SKM-1 (cell line): ENCODE measurements at regions not wholly inside any gene's neighbourhood (a gene's known extent, or its start where the extent isn't known, plus 50 kb on each side); places are given as distances from the start of the nearest gene placed in this dataset.

Experiments
- DNase-seq: peaks from one replicate; lab custom pipeline; 2025; ENCODE audit not compliant: unreplicated experiment; lab: John Stamatoyannopoulos, UW

- DNase-seq: no peak
Observed at GRCh38 chr3:144361002-144361401, 389.4 kb downstream of the DIPK2A start.

DNA sequence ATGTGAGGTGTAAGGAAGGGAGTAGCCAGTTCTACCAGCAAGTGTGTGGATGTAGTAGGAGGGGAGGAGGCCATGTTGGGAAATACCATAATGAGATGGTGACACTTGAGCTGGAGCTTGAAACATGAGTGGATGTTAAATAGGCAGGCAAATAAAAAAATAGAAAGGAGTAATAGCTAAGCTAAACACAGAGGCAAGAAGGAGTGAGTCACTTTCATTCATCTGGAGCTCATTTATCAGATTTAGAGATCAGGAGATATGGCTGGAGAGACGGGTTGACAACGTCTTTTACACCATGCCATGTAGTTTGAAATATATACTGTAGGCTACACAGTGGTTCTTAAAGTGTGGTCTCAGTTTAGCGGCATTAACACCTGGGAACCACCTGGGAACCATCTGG is 390.5 kb downstream of the DIPK2A start:
- no peak for DNase-seq

DNA sequence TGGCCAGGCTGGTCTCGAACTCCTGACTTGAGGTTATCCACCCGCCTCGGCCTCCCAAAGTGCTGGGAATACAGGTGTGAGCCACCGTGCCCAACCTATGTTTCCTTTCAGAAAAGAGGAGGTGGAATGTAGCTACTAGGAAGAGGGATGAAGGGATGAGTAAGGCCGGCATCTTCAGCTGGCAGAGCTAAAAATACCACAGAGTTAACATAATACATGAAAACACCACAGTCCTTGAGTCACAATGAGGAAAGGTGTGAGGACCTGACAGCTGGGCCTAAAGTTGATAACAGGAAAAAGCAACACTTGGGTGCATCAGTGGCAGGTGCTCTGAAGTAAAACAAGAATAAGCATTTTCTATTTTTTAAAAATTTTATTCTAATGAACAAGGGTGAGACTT is 392.2 kb downstream of the DIPK2A start:
- no peak for DNase-seq

GRCh38 chr3:144364737-144365136 is 393.1 kb downstream of the DIPK2A start:
- no peak for DNase-seq

- DNase-seq: no peak
Observed at GRCh38 chr3:144369129-144369879, 397.7 kb downstream of the DIPK2A start.

- no peak for DNase-seq
Observed at GRCh38 chr3:144375088-144375487, 403.5 kb downstream of the DIPK2A start.

DNA sequence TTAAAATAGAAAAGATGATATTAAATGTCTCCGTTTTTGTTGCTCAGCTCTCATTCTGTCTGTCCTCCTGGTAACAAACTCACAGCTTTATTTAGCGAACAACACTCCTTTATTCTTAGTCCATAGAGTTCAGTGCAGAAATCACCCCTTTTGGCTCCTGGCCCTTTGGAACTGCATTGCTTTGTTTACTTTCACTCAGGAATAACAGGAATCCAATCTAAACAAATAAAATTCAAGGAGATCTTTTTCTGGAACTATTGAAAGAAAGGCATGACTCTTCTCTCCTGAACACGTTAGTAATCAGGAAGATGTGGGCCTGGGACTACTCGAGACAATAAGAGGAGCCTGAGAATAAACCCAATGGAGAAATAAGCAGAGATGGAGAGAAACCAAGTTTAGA is 409.2 kb downstream of the DIPK2A start:
- no peak for DNase-seq

DNA sequence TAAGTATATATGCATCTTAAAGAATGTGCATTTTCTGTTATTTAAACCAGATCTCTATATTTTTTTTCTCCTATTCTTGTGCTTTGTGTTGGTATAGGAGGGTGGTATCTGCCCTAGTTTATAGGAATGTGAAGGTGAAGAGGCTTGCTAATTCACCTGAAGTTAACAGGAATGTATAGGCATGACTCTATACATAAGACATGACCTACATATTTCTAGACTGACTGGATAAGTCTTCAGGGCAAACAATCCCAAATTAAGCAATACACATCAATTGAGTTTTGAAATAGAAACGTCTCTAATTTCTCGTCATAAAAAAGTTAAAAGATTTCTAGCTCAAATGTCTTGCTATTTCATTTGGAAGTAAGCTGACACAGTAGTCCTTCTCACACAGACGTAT is 410.0 kb downstream of the DIPK2A start:
- DNase-seq: no peak

DNA sequence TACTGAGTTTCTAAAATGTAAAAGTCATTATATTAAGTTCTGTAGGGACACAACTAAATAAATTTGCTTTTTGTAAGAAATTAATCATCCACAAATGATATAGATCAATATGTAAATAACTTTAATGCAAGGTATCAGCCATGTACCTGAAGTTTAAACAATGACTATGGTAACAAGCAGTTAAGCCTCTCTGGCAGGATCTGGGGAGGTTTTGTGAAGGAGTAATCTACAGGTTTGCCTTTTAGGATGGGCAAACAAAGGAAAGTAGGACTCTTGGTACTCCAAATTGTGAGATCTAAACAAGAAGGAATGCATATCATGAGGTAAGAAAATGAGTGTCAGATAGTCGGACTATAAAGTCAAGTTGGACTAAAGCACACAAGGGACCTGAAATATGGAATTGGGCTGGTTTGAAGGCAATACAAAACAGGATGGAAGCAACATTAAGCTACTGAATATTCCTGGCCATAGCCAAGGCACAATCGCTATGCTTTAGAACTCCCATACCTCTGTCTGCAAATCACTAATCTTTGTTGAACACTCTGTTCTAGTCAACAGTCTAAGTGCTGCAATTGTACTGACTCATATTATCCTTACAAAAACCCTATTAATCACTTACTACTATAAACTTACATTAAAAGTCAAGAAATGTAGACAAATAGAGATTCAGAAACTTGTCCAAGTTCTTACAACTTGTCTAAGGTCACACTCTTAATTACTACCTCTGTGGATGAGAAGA is 412.8 kb downstream of the DIPK2A start:
- no peak for DNase-seq

DNA sequence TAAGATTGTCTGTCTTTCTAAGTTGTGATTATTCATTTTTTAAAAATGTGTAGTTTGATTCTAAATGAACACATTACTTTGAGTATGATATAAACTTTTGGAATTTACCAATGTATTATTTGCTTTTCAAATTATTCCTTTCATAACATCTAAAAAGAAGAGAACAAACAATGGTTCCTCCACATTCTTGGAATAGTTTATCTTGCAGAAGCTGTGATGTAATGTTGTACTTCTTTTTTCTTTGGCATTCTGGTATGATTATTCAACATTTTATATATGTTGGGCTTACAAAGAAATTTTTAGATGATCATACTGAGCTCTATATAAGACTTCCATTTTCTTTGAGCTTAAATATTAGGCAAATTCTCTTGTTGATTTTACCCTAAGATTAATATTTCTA is 419.2 kb downstream of the DIPK2A start:
- no peak for DNase-seq

GRCh38 chr3:144391236-144391635 is 419.6 kb downstream of the DIPK2A start:
- DNase-seq: no peak

DNA sequence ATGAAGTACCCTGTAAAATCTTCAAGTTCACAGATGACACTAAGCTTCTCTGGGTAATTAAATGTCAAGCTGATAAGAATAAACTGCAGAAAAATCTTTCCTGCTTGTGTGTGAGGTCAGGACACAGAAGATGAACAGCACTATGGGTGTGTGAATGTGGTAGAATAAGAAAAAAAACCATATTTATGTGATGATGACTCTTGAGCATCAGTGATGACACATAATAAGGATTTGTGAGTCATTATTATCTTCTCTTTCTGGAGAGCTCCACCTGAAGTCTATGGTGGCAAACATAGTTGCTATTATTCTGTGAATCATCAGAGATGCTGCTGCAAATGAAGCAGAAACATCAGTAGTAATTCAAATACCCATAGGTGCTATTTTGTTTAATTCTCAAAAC is 422.4 kb downstream of the DIPK2A start:
- no peak for DNase-seq

DNA sequence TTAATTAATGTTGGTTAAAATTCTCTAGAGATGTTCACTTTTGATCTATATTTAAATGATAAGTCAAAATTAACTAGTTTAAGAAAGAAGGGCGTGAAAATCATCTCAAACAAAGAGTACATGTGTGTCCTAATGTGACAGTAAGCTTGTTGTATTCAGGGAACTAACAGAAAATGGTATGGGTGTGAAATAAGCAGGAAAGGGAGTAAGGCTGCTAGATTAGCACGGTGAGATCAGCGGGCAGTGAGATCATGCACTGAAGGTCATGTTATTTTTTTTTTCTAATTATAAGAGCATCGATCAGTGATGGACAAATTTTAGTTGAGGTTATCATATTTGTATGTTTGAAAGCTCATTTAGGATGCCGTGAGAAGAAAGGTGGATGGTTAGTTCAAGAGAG is 430.8 kb downstream of the DIPK2A start:
- no peak for DNase-seq

DNA sequence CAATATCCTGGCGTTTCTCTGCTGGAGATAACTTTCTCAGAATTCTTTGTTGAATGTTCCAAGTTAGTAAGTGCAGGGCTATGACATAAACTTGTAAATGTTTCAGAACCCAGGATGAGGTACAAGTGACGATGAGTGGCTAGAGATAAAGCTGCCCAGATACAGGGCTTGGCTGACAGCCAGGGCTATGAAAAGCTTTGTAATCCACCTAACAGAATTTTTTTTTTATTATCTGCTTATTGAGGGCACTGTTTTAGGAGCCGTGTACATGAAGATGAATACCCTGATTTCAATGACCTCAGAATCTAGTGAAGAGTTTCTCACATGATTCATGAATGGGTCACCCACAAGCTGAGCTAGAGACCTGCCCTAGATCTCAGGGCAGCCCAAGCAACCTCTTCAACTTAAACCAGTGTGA is 431.4 kb downstream of the DIPK2A start:
- no peak for DNase-seq

- DNase-seq: no peak
Observed at GRCh38 chr3:144407335-144407734, 435.7 kb downstream of the DIPK2A start.

- no peak for DNase-seq
Observed at GRCh38 chr3:144409319-144409718, 437.7 kb downstream of the DIPK2A start.

DNA sequence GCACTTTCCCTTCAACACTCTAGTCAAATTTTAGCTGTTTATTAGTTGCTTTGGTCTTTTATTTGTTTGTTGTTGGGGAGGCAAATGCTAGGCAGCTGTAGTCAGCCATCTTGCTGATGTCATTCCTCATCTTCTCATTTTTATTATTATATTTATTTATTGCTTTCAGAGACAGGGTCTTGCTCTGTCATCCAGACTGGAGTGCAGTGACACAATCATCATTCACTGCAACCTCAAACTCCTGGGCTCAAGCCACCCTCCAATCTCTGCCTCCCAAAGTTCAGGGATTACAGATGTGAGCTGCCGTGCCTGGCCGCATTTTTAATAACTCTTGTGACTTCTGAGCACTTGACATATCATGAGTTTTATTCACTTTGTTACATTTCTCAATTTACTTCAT is 441.4 kb downstream of the DIPK2A start:
- DNase-seq: no peak

DNA sequence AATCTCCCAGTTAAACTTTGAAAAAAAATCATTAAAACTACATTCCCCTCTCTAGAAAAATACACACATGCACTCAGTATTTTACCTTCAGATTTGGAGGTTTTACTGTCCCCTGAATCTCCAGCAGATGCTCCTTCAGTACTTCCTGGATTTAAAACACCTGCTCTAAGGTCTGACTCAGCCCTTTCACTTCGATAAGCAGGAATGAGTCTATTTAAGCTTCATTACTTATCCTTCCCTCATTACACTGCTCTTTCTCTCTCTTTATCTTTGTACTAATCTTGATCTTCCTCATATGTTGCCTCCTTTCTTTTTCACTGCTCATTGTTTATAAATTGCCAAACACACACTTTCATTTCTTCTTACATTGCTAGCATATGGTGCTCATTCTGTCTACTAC is 443.9 kb downstream of the DIPK2A start:
- no peak for DNase-seq

GRCh38 chr3:144424606-144425005 is 453.0 kb downstream of the DIPK2A start:
- DNase-seq: no peak

GRCh38 chr3:144426366-144426765 is 454.7 kb downstream of the DIPK2A start:
- no peak for DNase-seq

DNA sequence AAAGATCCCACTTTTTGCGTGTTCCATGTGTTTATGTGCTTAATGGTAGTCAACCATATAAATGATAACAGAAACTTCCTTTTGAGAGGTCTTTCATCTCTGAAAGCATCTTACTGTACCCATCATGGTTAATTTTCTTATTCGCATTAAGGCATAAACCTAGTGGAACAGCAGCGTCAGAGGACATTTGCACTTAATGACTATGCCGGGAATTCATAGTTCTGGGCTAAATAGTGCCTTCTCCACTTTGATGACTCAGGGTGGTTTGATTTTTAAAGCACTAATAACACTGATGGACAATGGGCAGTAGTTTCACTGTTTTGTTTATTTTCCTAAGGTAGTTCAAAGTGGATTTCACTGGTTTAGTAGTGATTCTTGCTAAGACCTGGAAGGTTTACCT is 455.3 kb downstream of the DIPK2A start:
- no peak for DNase-seq

- no peak for DNase-seq
Observed at GRCh38 chr3:144429719-144430121, 458.1 kb downstream of the DIPK2A start.

DNA sequence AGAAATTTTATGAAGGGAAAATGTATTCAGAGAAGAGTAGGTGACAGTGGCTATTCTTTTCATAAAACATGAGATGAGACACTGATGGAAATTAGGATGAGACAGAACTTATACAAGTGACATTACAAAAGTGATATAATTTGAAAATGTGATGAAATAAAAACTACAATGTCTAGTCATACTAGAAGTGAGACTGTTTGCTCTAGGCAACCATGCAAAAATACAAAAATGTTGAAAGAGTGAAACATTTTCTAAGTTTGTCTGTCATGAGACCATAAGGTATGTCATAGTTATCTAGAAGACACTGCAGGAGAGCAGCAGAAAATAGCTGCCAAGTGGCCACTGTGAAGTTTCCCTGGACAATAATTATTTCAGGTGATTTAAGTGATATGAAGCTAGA is 459.5 kb downstream of the DIPK2A start:
- no peak for DNase-seq
